Fibroblast of skin of scalp (primary cell): ENCODE measurements at regions not wholly inside any gene's neighbourhood (a gene's known extent, or its start where the extent isn't known, plus 50 kb on each side); places are given as distances from the start of the nearest gene placed in this dataset.

Source experiments
- DNase-seq: peaks from one replicate; pipeline ENCODE4 v3.0.0-alpha.2; 2013

DNA sequence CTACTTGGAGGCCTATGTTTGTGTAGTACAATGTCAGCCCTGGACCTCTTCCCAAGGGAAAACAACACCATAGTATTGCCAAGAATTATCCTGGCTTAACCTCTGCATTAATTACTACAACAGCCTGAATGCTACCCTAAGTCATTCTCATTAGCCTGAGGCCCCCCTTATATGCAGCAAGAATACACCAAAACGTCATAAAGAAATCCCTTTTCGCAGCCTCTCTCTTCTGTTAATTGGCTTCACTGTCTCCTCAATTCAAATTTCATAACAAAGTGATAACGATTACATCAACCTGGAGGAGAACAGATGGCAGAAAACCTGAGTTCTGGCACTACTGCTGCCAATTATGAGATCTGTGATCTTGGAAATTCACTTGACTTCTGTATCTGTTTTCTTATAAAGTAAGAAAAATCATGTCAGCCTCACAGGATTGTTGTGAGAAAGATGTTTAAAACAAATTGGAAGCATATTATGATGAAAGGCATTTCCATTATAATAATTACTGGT lies 1663.1 kb downstream of the STIM2 start:
- no peak for DNase-seq

DNA sequence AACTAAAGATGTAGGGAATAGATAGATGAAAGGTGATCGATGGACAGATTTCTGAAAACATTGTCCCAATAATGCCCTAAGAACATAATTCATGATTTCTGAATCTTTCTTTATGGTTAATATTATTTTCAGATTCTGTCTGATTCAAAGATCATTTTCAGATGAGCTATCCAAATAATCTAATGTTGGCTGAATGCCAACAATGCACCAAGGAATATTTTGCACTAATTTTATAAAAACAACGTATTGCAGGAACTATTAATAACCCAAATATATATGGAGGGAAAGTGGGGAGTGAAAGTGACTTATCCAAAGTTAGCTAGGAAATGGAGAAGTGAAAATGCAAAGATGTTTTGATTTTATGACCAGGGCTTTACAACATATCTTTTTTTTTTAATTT lies 1675.5 kb downstream of the STIM2 start:
- DNase-seq: no peak

DNA sequence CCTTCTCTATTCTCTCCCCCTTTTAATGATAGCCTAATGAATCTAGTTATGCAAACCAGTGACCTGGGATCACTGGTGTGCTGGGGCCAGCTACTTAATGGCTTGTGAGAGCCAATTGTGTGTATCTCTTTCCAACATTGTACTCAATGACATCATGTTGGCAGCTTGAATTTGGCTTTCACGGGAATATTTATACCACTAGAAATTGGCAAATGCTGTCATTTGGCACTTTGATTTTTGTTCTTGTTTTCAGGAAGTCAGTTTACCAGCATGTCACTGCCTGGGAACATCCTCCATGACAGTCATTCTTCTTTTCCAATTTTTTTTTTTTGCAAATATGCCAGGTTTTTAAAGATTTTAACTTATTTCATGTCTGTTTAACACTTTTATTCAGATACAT lies 1685.3 kb downstream of the STIM2 start:
- DNase-seq: no peak

DNA sequence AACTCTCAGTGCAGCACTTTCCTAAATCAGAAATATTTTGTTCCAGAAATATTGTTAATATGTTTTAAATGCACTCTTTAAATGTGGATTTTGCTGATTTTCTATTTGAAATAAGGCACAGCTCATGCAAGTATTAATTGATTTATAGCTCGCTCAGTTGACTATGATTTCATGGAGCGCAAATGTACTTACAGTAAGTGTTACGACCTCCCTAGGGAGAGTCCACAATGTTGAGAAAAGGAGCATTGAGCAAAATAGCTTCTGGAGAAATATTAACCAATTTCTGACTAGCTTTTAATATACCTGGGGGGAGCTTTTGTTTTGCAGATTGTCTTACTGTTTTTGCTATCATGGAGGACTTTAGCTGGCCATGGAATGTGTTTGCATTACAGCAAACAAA lies 1687.5 kb downstream of the STIM2 start:
- no peak for DNase-seq

DNA sequence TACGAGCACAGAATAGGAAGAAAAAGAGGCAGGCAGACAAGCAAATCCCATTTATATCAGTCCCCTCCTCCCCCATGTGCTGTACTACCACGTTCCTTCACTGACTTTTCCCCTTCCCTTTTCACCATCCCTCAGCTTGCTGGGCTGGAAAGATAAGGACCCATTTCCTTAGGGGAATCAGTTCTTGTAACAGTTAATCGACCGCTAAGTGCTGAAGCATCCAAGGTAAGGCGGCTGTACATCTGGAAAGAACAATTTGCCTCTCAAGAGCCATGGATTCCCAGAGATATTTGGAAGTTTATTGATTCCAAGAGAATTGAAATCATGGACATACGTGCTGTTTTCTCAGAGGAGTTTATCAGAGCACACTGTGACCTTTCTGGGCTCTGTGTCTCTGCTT lies 1688.0 kb downstream of the STIM2 start:
- no peak for DNase-seq

DNA sequence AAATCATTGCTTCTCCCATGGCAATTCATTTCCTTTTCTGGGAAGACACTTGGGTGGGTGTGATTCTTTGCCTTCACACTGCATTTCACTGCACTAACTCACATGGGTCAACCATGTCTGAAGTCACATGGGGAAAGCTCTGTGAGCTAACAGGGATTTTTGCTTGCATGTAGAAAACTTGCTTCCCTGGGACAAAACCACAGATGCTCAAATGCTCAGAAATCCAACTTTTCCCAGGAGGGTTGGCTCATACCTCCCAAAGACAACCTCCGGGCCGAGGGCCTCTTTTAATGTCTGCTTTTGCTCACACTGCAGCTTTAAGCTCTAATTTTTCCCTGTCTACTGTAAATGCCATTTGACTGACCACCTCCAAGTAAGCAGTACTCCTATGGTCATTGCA lies 1695.2 kb downstream of the STIM2 start:
- DNase-seq: peak; percentile 94

DNA sequence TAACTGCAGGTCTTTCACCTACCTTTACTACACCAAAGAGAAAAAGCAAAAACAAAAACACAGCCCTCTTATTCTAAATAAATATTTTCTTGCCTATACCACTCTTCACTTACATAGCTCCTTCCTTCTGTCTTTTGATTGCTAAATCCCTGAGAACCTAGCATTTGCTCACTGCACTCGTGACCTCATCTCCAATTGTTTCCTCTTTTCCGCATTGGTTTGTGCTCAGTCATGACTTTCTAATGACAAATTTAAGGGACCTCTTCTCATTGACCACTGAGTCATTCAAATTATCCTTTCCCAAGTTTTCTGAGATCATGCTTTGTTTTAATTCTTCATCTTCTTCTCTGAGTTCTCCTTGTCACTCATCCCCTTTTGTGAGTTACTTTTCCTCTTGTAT lies 1697.1 kb downstream of the STIM2 start:
- DNase-seq: peak; percentile 57

DNA sequence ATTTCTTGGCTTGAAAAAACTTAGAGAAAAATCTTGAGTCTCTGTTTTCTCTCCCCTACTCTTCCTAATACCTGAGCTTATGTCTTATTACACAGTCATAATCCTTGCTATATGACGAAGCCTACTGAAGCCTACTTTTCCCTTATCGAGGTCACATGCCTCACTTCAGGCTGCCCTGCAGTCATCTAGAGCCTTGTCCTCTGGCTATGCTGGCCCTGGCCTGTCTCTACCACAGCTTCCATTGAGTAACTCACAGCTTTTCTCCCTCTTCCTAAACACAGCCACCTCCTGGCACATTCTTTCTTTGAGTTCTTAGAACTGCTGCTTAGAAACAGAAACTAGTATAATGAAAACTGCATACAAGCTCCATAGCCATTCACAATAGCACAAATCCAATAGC lies 1698.3 kb downstream of the STIM2 start:
- peak; percentile 6 for DNase-seq

DNA sequence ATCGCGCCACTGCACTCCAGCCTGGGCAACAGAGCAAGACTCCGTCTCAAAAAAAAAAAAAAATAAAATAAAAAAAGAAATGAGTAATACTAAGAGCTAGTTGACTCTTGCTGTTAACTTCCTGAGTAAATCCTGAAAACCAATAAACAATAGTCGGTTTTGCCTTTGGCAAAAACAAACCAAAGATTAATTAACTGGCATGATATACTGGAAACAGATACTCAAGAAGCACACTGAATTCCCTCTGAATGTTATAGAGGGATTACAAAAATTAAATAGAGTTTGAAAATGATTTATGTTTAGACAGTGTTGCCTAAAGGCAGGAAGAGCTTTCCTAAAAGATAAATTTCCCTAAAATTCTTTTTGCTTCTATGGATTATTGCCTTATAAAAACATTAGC lies 1702.3 kb downstream of the STIM2 start:
- DNase-seq: no peak

DNA sequence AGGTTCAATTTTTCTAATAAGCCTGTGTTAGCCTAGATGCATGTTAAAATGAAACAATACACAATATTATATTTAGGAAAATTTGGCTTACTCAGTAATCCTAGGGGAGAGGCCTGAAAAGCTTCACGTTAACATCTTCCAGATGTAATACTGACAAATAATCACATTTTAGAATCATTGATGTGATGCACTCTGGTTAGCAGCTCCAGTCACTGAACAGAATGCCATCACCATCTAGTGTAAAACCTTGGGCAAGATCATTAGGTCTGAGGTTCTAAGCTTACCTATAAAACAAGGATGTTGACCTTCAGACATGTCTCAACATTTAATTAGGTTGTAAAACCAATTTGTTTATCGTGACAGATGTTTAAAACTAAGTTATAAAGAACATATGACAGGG lies 1704.8 kb downstream of the STIM2 start:
- peak; percentile 18 for DNase-seq

DNA sequence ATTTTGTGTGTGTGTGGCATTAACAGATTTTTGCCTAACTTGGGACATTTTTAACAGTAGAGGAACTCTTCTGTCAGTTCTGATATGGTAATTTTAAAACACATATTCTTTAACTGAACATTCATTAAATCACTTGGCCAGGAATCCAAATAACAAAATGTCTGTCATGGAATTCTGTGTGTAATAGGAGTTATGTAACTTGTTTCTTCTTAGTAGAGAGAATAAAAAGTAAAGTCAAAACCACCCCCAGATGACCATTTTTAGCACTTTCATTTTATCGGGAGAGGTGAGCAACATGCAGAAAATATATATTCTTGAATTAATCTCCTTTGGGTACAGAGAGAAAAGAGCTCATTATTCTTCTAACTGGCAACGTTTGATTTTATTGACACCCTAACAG lies 1740.3 kb downstream of the STIM2 start:
- no peak for DNase-seq

DNA sequence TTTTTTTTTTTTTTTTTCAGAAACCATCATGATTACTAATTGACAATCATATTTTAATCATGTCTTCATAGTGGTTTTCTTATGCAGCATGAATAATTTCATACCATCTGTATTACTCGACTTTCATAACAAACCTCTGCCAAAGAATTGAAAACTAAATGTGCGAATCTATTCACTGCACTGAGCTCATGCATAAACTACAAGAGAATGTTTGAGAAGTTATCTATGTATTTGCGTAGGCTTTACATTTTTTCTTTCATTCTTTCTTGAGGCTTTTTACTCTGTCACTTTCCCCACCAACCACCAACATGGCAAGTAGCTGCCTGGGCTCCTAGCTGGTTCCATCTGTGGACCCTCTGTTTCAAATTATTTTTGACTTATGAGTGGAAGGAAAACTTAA lies 1761.0 kb downstream of the STIM2 start:
- peak; percentile 81 for DNase-seq

DNA sequence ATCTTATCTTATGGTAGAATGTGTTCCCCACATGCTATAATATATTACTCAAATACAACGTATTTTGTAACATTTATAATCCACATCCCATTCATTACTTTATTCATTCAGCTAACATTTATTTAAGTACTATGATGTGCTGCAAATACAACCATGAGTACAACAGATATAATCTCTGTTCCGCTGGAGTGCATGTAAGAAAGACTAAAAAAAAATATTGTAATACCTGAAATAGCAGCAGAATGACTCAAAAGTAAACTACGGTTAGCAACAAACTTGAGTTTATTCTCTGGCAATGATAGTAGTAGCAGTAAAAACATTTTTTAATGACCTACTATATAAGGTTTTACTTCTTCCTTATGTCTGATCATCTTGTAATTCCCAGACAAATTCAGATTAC lies 1776.3 kb downstream of the STIM2 start:
- DNase-seq: no peak

DNA sequence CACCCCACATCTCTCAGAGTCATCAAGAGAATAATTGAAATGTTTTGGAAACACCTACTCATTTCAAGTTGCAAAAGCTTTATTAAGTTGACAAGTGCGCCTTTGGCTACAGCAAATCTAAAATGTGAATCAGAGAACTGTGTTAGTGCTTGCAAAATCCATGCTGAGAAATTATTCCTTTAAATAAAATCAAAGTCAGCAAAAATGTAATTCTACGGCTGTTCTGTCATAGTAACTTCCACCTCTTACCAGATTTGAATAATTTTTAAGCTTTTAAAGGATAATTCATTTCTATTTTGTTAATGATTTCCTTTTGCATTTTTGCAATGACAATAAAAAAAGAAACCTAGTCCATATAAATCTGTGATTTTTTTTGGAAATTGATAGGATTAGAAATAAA lies 1779.1 kb downstream of the STIM2 start:
- no peak for DNase-seq

DNA sequence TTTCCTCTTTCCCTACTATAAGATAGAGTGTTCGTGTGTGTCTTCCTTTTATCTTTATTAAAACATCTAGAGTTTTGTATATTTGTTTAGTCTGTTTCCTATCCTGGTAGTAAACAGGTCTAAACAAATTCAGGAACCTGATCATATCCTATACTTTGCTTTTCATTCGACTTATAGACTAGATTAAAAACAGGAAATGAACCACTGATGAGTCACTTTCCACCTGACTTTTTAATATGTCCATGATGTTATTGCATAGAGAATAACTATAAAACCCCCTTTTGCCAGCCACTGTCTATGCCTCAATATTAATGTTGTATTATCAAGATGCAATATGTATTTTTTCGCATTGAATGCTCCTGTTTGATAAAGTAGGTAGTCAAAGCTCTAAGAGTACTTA lies 1794.0 kb downstream of the STIM2 start:
- no peak for DNase-seq

DNA sequence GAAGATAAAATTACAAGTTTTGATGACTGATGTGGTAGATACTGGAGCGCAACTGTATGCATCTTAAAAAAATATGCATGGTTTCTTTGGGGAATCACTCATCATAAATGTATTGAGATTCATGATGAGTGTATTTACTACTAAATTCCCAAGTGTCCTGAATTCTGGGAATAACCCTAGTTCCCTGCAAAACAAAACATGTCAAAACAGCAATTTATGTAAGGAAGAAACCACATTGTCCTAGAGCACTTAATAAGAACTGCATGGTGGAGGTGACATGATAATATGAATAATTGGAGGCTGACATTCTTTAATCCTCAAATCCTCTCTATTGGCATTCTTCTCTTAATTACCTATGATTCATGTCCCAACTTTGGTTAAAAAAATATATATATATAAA lies 1804.7 kb downstream of the STIM2 start:
- DNase-seq: peak; percentile 78

DNA sequence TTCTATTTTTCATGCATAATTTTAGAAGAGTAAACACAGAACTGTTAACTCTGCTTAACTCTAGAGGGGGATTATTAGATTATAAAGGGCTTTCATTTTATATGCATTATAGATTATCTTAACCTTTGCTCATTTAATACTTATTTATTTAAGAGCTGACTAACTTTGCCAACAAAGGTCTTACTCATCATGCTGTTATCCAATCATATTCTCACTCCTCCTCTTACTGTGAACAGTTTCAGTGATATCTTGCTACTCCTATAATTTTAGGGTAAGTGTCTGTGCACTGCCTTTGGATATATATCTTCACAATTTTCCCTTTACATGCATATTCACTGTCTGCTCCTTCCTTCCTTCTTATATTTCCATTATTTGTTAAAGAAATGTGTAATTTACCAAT lies 1814.9 kb downstream of the STIM2 start:
- no peak for DNase-seq

DNA sequence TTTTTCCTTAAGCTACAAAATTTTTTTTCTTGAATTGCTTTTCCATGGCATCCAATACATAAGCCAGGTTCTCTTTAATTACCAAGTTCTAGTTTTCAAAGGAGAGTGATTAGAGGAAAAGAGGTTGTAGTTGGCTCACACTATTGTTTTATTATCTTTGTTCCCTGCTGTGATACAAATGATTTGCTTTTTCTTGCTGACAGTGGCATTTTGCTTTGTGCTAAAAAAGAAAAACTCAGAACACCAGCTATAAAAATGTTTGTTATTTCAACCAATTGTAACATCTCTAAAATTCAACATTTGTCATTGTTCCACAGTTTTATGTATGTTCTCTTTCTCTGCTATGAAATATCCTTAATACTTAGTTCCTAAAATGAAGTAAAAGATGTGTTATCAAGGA lies 1817.2 kb downstream of the STIM2 start:
- no peak for DNase-seq

DNA sequence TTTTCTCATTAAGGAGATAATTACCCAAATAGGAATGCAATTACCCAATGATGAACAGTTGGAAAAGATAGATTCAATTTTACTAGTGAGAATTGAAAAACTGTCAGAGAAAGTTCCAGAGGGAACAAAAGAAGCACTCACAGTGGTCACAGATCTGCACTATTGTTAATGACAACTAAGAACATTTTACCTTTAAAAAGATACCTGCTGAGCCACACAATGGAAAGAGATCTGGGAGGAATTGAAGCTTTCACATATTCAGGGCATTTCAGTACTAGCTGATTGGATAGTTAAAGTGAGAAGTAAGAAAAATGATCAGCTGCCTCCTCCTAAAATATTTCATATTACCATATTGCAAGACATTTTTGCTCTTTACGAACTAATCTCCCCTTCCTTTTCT lies 1822.2 kb downstream of the STIM2 start:
- DNase-seq: no peak

DNA sequence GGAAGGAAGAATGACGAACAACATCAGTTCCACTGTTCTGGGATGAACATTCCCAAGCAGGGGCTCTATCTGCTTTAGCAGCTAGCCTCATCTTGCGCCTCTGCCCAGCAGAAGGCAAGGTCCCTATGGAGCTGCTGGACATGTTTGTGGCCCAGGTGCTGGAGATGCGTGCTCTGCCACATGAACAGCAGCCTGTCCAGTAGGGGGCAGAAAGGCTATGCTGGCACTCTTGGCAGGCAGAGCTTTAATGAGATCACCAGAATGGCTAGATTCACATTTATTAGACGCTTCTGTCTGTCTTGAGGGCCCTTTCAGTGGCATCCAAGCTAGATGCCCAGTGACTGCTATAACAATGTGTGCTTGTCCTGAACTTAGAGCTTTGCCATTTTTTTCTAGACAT lies 1826.0 kb downstream of the STIM2 start:
- DNase-seq: no peak

DNA sequence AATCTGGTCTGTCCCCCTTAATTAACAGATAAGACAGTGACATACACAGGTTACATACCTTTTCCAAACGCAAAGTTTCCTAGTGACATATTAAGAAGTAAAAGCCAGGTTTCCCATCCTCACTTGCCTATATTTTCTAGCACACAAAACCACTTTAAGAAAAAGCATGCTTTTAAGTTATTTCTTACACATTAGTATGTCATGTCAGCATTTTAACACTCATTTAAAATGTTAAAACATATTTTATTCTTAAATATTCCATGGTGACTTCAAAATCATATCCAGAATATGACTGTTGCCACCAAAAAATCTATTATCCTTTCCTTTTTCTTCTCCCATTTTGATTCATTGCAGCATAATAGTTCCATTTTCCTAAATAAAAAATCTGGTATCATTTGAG lies 1830.2 kb downstream of the STIM2 start:
- DNase-seq: no peak

DNA sequence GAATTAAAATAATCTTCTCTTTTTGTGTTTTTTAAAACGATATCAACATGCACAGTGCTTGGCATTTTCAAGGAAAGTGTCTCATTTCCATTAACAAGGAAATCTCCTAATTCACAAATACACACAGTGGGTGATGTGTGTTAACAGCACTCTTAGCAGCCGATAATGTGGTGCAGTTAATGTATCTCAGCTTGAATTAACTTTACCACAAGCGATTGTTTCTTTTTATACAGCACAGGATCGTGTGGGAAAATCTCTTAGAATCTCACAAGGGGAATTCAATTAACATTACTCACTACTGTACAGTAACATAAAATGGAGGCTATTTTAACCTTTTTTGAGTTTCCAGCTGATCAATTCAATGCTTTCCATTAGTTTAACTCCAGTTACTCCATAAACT lies 1841.9 kb downstream of the STIM2 start:
- DNase-seq: peak; percentile 46

DNA sequence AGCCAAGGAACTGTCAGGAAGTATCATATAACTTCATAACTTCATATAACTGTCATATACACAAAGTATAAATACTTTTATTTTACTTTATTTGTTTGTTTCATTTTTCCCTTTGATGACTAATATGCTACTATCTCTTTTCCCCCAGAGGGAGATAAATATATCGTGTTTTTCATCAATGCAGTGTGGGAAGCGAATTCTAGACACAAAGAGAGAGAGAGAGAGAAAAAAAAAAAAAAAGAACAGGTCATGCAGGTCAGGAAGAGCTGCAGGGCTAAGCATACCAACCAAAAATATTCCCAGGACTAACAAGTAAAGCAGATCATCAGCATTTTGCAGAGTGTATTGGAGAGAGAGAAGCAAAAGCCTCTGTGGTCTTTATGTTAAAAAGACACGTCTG lies 1849.2 kb downstream of the STIM2 start:
- DNase-seq: peak; percentile 2

DNA sequence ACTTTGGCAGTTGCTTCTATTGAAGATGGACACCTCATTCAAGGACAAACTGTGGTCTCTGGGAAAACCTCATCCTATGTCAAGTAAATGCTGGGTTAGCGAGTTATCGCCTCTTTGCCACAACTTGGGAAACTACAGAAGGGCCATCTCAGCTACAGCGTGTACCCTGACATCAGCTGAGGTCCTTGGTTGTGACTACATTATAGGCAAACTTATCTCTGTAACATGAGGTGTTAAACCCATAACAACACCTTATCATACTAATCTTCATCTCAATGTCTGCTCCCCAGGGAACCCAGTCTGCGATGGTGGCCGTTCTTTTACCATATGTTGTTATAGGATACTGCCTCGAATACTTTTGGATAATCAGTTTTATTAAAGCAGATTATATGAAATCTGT lies 1862.7 kb downstream of the STIM2 start:
- DNase-seq: no peak

DNA sequence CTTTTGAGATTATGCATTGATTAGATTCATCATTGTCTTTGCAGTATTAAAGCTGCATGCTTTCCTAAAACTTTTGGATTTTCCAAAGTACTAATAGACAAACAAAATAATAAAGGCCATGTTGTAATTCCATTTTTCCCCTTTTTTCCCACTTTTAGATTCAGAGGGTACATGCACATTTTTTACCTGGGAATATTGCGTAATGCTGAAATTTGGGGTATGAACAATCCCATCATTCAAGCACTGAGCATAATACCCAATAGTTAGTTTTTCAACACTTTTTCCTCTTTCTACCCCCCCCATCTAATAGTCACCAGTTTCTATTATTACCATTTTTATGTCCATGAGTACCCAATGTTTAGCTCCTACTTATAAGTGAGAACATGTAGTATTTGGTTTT lies 1863.6 kb downstream of the STIM2 start:
- DNase-seq: no peak

DNA sequence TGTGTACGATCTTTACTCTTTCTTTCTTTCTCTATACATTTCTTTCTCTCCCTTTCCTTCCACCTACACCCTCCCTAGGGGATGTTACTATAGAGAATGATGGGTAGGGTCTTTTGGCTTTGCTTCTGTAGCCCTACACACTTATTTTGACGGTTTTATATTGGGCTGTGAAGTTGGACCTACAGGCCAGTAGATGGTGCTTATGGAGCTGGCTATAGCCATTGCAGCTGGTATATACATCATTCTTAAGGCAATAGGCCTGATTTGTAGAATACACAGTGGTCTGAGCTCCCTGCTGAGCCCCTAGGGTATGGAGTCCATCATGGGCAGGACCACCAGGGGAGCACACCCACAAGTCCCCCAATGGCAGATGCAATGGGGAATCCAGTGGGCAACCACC lies 1869.7 kb downstream of the STIM2 start:
- no peak for DNase-seq
